ENCODE measurements at regions not wholly inside any gene's neighbourhood (a gene's known extent, or its start where the extent isn't known, plus 50 kb on each side); places are given as distances from the start of the nearest gene placed in this dataset.

DNA sequence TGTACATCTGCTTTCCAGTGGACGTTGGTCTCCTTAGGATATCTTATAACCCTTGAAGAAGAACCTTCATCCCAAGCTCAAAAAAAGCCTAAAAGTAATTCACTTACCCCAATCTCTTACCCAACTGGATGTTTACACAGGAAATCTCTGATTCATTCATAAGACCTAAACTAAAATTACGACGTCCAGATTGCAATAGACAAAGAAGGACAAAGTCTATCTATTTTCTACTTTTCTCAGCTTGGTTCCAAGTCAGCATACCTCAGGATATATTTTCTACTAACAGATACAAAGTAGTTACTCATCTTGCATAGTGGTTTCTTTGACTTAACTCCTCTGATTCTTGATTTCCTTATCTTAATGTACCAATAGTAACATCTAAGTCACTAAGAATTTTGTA is 669.9 kb downstream of the OTOL1 start:
- TF ChIP-seq CTCF (conservative IDR thresholded peaks at IDR 0.05; ENCODE audit: low read depth, low read length) (no peak), EZH2 (IDR thresholded peaks at IDR 0.05; ENCODE audit: borderline replicate concordance, low read depth, low read length, poor library complexity, severe bottlenecking) (no peak)

Measured in A673 (cell line).